GM10266 (cell line): ENCODE measurements at regions not wholly inside any gene's neighbourhood (a gene's known extent, or its start where the extent isn't known, plus 50 kb on each side); places are given as distances from the start of the nearest gene placed in this dataset.

ENCODE experiments used
- DNase-seq: peaks from one replicate; pipeline ENCODE4 v3.0.0; 2012; ENCODE audit errors: extremely low spot score
- CTCF ChIP-seq: IDR thresholded peaks from 2 replicates; pipeline ENCODE4 v1.5.1; 2012; ENCODE audit warnings: mild to moderate bottlenecking, low read depth; ENCODE audit not compliant: control insufficient read depth, insufficient read depth; ENCODE audit errors: missing control alignments

GRCh38 chr1:245091818-245092637 lies 62.8 kb upstream of the KIF26B start:
- TF ChIP-seq CTCF: no peak
- no peak for DNase-seq

DNA sequence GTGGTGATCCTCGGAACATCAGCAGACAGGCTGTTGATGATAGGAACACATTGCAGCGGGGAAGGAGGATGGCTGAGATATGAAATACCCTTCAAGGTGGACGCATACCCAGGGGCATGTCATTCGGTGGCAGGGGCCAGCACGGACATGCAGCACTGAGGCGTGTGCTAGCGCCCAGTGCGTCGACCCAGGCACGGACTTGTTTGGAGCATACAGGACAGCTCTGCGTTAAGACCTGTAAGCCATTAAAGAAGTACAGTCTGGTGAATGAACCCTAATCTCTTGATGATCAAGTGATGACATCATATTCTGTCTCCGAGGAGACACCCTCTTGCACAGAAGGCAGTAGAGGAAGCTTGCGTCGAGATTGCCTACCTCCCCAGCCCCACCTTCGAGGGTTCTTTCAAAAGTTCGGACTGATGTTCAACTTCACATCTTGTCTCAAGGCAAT lies 63.6 kb upstream of the KIF26B start:
- DNase-seq: no peak
- TF ChIP-seq CTCF: no peak

- DNase-seq: no peak
- TF ChIP-seq CTCF: no peak
These were observed 64.2 kb upstream of the KIF26B start for GRCh38 chr1:245090491-245091090.

DNA sequence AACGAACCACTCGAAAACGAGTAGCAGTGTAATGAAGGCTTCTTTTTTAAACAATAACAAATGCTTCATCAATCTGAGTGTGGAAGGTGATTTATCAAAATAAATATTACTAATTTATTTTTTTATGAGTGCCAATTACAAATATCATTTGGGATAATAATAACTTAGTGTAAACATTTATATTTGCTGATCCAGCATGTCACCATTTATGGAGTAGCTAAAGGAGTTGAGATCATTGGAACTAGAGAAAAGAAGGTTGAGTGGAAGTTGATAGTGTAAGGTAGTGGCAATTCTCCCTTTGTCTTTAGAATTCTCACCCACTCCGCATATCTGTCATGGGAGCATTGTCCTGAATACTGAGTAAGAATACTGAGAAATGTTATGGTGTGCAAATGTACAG lies 67.1 kb upstream of the KIF26B start:
- no peak for DNase-seq
- TF ChIP-seq CTCF: no peak

DNA sequence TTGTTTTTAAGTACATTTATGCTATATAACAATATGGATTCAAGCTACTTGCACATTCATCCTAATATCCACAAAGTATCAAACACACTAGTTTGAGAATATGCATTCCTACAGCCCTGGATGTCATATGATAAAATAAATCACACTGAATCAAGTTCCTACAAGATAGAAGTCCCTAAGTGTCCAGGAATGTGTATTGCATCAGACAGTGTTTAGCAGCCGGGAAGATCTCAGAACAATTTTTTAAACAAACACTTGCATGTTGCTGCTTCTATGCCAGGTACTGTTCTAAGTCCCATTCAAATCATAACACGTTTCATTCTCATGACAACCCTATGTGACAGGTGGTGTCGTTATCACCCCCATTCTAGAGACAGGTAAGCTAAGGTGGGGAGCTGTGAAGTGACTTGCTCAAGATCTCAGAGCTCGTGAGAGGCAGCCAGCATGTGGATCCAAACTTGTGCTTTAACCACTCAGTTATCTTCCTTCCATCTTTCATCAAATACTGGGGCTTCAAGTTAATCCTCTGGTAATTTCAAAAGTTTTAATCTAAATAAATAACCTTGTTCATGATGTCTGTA lies 68.3 kb upstream of the KIF26B start:
- TF ChIP-seq CTCF: no peak

DNA sequence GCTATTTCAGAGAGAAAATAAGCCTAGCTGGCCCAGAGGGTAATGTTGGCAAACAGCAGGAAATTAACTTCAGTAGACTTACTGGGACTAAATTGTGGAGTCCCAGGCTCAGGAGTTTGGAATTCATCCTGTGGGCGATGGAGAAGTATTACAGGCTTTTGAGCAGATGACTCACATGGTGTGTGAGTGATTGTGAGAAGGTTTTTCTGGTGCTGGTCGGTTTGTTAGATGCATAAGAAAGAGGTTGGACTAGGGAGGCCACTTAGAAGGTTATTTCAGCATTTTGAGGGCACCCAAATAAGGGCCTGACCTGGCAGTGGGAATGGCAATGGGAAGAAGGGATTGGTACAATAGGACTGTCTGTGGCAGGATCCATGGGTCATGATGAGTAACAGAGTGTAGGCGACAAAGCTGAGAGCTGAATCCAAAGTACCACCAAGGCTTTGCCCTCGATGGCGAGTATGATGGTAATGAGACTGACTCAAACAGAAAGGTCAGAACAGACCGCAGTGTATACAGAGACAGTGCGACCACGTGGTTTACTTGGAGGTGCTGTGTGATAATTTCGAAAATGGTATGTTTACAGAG lies 69.2 kb upstream of the KIF26B start:
- TF ChIP-seq CTCF: no peak
- no peak for DNase-seq

More for the DNA sequence above, 68.3 kb upstream of the KIF26B start:
- no peak for DNase-seq
